ENCODE measurements at regions not wholly inside any gene's neighbourhood (a gene's known extent, or its start where the extent isn't known, plus 50 kb on each side); places are given as distances from the start of the nearest gene placed in this dataset.

- Histone ChIP-seq H3K4me1 (ENCODE audit: control insufficient read depth in 2 of 2, insufficient read depth in 2 of 2, low read length in 2 of 2) (no peaks in the 10 kb centered on the region), H3K4me3 (ENCODE audit: low read length in 2 of 2) (no peak overlapping the region), H3K36me3 (ENCODE audit: control insufficient read depth in 2 of 2, insufficient read depth in 2 of 2, low read length in 2 of 2) (no peaks in the 10 kb centered on the region), H3K9ac (ENCODE audit: low read depth in 1 of 2, low read length in 2 of 2) (no peak overlapping the region), H3K9me3 (ENCODE audit: control insufficient read depth in 2 of 2, low read length in 2 of 2) (no peaks in the 10 kb centered on the region), H3K27me3 (ENCODE audit: control insufficient read depth in 2 of 2, insufficient read depth in 2 of 2, low read length in 2 of 2) (no peaks in the 10 kb centered on the region), H3K27ac (ENCODE audit: low read depth in 2 of 2, low read length in 2 of 2) (no peak overlapping the region)
Observed at GRCh38 chr14:101634850-101635748, 73.8 kb downstream of the DIO3 start.

GRCh38 chr14:101635749-101636560 is 74.7 kb downstream of the DIO3 start:
- H3K4me1 ChIP-seq (ENCODE audit: control insufficient read depth in 2 of 2, insufficient read depth in 2 of 2, low read length in 2 of 2) = no peaks in the 10 kb centered on the region
- no peaks in the 10 kb centered on the region for H3K27me3 ChIP-seq (ENCODE audit: control insufficient read depth in 2 of 2, insufficient read depth in 2 of 2, low read length in 2 of 2)
- no peak overlapping the region for H3K4me3 ChIP-seq (ENCODE audit: low read length in 2 of 2)
- no peaks in the 10 kb centered on the region for H3K9me3 ChIP-seq (ENCODE audit: control insufficient read depth in 2 of 2, low read length in 2 of 2)
- H3K36me3 ChIP-seq (ENCODE audit: control insufficient read depth in 2 of 2, insufficient read depth in 2 of 2, low read length in 2 of 2) = no peaks in the 10 kb centered on the region
- no peak overlapping the region for H3K27ac ChIP-seq (ENCODE audit: low read depth in 2 of 2, low read length in 2 of 2)
- H3K9ac ChIP-seq (ENCODE audit: low read depth in 1 of 2, low read length in 2 of 2) = no peak overlapping the region

- no peaks in the 10 kb centered on the region for H3K4me1 ChIP-seq (ENCODE audit: control insufficient read depth in 2 of 2, insufficient read depth in 2 of 2, low read length in 2 of 2)
- H3K4me3 ChIP-seq (ENCODE audit: low read length in 2 of 2) = no peak overlapping the region
- peaks cover 0 to 4% of the 10 kb centered on the region in 2 donors for H3K27me3 ChIP-seq (ENCODE audit: control insufficient read depth in 2 of 2, insufficient read depth in 2 of 2, low read length in 2 of 2)
- no peak overlapping the region for H3K27ac ChIP-seq (ENCODE audit: low read depth in 2 of 2, low read length in 2 of 2)
- no peak overlapping the region for H3K9ac ChIP-seq (ENCODE audit: low read depth in 1 of 2, low read length in 2 of 2)
- H3K36me3 ChIP-seq (ENCODE audit: control insufficient read depth in 2 of 2, insufficient read depth in 2 of 2, low read length in 2 of 2) = no peaks in the 10 kb centered on the region
- no peaks in the 10 kb centered on the region for H3K9me3 ChIP-seq (ENCODE audit: control insufficient read depth in 2 of 2, low read length in 2 of 2)
Observed at GRCh38 chr14:101639241-101639833, 78.0 kb downstream of the DIO3 start.

GRCh38 chr14:101643651-101644050 is 82.4 kb downstream of the DIO3 start:
- no peaks in the 10 kb centered on the region for H3K4me1 ChIP-seq (ENCODE audit: control insufficient read depth in 2 of 2, insufficient read depth in 2 of 2, low read length in 2 of 2)
- peaks cover 0 to 4% of the 10 kb centered on the region in 2 donors for H3K27me3 ChIP-seq (ENCODE audit: control insufficient read depth in 2 of 2, insufficient read depth in 2 of 2, low read length in 2 of 2)
- H3K27ac ChIP-seq (ENCODE audit: low read depth in 2 of 2, low read length in 2 of 2) = no peak overlapping the region
- H3K4me3 ChIP-seq (ENCODE audit: low read length in 2 of 2) = no peak overlapping the region
- H3K9ac ChIP-seq (ENCODE audit: low read depth in 1 of 2, low read length in 2 of 2) = no peak overlapping the region
- no peaks in the 10 kb centered on the region for H3K9me3 ChIP-seq (ENCODE audit: control insufficient read depth in 2 of 2, low read length in 2 of 2)
- no peaks in the 10 kb centered on the region for H3K36me3 ChIP-seq (ENCODE audit: control insufficient read depth in 2 of 2, insufficient read depth in 2 of 2, low read length in 2 of 2)

GRCh38 chr14:101654051-101654450 is 92.8 kb downstream of the DIO3 start:
- H3K27me3 ChIP-seq (ENCODE audit: control insufficient read depth in 2 of 2, insufficient read depth in 2 of 2, low read length in 2 of 2) = peaks cover 0 to 3% of the 10 kb centered on the region in 2 donors
- H3K9ac ChIP-seq (ENCODE audit: low read depth in 1 of 2, low read length in 2 of 2) = no peak overlapping the region
- no peaks in the 10 kb centered on the region for H3K36me3 ChIP-seq (ENCODE audit: control insufficient read depth in 2 of 2, insufficient read depth in 2 of 2, low read length in 2 of 2)
- no peaks in the 10 kb centered on the region for H3K9me3 ChIP-seq (ENCODE audit: control insufficient read depth in 2 of 2, low read length in 2 of 2)
- H3K27ac ChIP-seq (ENCODE audit: low read depth in 2 of 2, low read length in 2 of 2) = no peak overlapping the region
- H3K4me1 ChIP-seq (ENCODE audit: control insufficient read depth in 2 of 2, insufficient read depth in 2 of 2, low read length in 2 of 2) = peaks cover 0 to 4% of the 10 kb centered on the region in 2 donors
- no peak overlapping the region for H3K4me3 ChIP-seq (ENCODE audit: low read length in 2 of 2)

- no peaks in the 10 kb centered on the region for H3K9me3 ChIP-seq (ENCODE audit: control insufficient read depth in 2 of 2, low read length in 2 of 2)
- H3K9ac ChIP-seq (ENCODE audit: low read depth in 1 of 2, low read length in 2 of 2) = no peak overlapping the region
- H3K27me3 ChIP-seq (ENCODE audit: control insufficient read depth in 2 of 2, insufficient read depth in 2 of 2, low read length in 2 of 2) = peaks cover 0 to 3% of the 10 kb centered on the region in 2 donors
- no peaks in the 10 kb centered on the region for H3K36me3 ChIP-seq (ENCODE audit: control insufficient read depth in 2 of 2, insufficient read depth in 2 of 2, low read length in 2 of 2)
- no peak overlapping the region for H3K4me3 ChIP-seq (ENCODE audit: low read length in 2 of 2)
- H3K4me1 ChIP-seq (ENCODE audit: control insufficient read depth in 2 of 2, insufficient read depth in 2 of 2, low read length in 2 of 2) = peaks cover 0 to 4% of the 10 kb centered on the region in 2 donors
- H3K27ac ChIP-seq (ENCODE audit: low read depth in 2 of 2, low read length in 2 of 2) = no peak overlapping the region
Observed at GRCh38 chr14:101657372-101657771, 96.1 kb downstream of the DIO3 start.

- no peaks in the 10 kb centered on the region for H3K36me3 ChIP-seq (ENCODE audit: control insufficient read depth in 2 of 2, insufficient read depth in 2 of 2, low read length in 2 of 2)
- H3K9ac ChIP-seq (ENCODE audit: low read depth in 1 of 2, low read length in 2 of 2) = no peak overlapping the region
- H3K27me3 ChIP-seq (ENCODE audit: control insufficient read depth in 2 of 2, insufficient read depth in 2 of 2, low read length in 2 of 2) = peaks cover 0 to 11% of the 10 kb centered on the region in 2 donors
- no peaks in the 10 kb centered on the region for H3K9me3 ChIP-seq (ENCODE audit: control insufficient read depth in 2 of 2, low read length in 2 of 2)
- H3K4me1 ChIP-seq (ENCODE audit: control insufficient read depth in 2 of 2, insufficient read depth in 2 of 2, low read length in 2 of 2) = no peaks in the 10 kb centered on the region
- no peak overlapping the region for H3K4me3 ChIP-seq (ENCODE audit: low read length in 2 of 2)
- H3K27ac ChIP-seq (ENCODE audit: low read depth in 2 of 2, low read length in 2 of 2) = no peak overlapping the region
Observed at GRCh38 chr14:101665478-101666078, 95.9 kb upstream of the PPP2R5C start.

- peaks cover 0 to 11% of the 10 kb centered on the region in 2 donors for H3K27me3 ChIP-seq (ENCODE audit: control insufficient read depth in 2 of 2, insufficient read depth in 2 of 2, low read length in 2 of 2)
- H3K4me3 ChIP-seq (ENCODE audit: low read length in 2 of 2) = no peak overlapping the region
- H3K27ac ChIP-seq (ENCODE audit: low read depth in 2 of 2, low read length in 2 of 2) = no peak overlapping the region
- peaks cover 0 to 3% of the 10 kb centered on the region in 2 donors for H3K9me3 ChIP-seq (ENCODE audit: control insufficient read depth in 2 of 2, low read length in 2 of 2)
- no peaks in the 10 kb centered on the region for H3K4me1 ChIP-seq (ENCODE audit: control insufficient read depth in 2 of 2, insufficient read depth in 2 of 2, low read length in 2 of 2)
- H3K9ac ChIP-seq (ENCODE audit: low read depth in 1 of 2, low read length in 2 of 2) = no peak overlapping the region
- no peaks in the 10 kb centered on the region for H3K36me3 ChIP-seq (ENCODE audit: control insufficient read depth in 2 of 2, insufficient read depth in 2 of 2, low read length in 2 of 2)
Observed at GRCh38 chr14:101666264-101666663, 95.2 kb upstream of the PPP2R5C start.

GRCh38 chr14:101669629-101670028 is 91.9 kb upstream of the PPP2R5C start:
- peaks cover 0 to 3% of the 10 kb centered on the region in 2 donors for H3K9me3 ChIP-seq (ENCODE audit: control insufficient read depth in 2 of 2, low read length in 2 of 2)
- H3K27ac ChIP-seq (ENCODE audit: low read depth in 2 of 2, low read length in 2 of 2) = no peak overlapping the region
- no peaks in the 10 kb centered on the region for H3K36me3 ChIP-seq (ENCODE audit: control insufficient read depth in 2 of 2, insufficient read depth in 2 of 2, low read length in 2 of 2)
- no peak overlapping the region for H3K4me3 ChIP-seq (ENCODE audit: low read length in 2 of 2)
- no peaks in the 10 kb centered on the region for H3K4me1 ChIP-seq (ENCODE audit: control insufficient read depth in 2 of 2, insufficient read depth in 2 of 2, low read length in 2 of 2)
- H3K27me3 ChIP-seq (ENCODE audit: control insufficient read depth in 2 of 2, insufficient read depth in 2 of 2, low read length in 2 of 2) = peaks cover 0 to 11% of the 10 kb centered on the region in 2 donors
- H3K9ac ChIP-seq (ENCODE audit: low read depth in 1 of 2, low read length in 2 of 2) = no peak overlapping the region

All from mucosa of rectum (tissue), 2 donors.